ENCODE measurements at regions not wholly inside any gene's neighbourhood (a gene's known extent, or its start where the extent isn't known, plus 50 kb on each side); places are given as distances from the start of the nearest gene placed in this dataset.
"Not testable (repeated sequence)": the region's sequence is repeated elsewhere in the genome, so short reads cannot be mapped to it uniquely, and the experiment has no call there.

DNA sequence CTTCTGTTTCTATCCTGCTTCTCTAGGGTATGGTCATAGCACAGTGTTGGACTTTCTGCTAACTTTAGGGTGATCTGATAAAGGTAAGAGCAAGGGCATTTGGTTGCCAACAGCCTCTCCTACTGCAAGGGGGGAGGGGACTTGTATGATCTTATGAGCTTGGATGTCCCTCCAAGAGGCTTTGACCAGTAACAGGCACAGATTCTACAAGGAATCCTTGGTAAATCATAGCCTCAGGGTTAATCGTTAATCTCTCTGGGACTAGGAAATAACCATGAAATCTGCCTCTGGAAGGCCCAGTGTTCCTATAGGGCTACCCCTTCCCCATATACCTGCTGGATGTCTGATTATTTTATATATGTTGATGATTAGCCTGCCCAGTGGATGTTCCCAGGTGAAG, 134.8 kb upstream of the TNFSF4 start:
- DNase-seq (ENCODE audit: low spot score) (no peak), FAIRE-seq (no peak)

DNA sequence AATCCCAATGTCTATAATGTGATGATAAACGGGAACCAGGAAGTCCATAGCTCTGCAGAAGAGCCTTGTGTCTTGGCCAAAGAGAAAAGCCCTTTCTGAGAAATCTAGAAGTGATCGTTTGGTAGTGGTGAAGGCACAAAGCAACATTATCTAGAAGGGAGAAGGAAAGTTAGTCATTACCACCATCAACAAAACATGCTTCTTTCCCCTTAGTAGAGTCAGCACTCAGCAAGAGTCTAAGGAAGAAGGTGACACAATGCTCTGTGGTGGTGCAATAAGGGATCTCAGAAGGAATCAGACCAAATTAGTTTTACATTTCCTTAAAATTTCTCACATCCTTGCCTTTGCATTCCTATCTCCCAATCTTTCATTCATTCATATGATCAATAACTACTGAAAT, 134.4 kb upstream of the PRDX6 start:
- DNase-seq (ENCODE audit: low spot score) (no peak), FAIRE-seq (no peak)

DNA sequence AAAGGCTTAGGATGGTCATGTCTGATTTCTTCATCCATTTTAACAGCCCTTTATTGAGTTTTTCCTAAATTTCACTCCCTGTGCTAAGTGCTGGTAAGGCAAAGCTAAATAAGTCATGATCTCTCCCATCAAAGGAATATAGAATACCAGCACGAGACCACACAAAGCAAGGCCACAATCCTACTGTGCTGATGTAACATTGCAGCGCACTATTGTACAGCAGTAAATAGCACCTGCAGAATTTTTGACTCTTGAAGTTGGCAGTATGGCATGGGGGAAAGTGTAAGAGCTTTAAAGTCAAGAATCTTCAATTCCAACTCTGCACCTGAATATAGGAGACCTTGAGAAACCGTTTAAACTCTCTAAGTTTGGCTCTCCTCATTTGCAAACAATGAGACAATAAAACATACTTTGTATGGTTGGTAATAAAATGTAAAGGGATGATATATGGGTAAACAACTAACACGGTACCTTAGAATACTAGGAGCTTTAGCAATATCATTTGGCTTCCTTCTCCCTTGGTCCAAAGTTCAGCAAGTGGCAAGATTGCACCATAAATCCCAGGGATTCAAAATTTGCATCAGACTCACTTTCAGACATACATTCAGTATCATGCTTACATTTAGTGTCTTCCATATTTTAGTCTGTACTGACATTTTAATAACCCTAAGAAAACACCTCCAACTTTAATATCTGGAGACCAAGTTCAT, 132.9 kb upstream of the PRDX6 start:
- DNase-seq (ENCODE audit: low spot score) (no peak), FAIRE-seq (no peak)

DNA sequence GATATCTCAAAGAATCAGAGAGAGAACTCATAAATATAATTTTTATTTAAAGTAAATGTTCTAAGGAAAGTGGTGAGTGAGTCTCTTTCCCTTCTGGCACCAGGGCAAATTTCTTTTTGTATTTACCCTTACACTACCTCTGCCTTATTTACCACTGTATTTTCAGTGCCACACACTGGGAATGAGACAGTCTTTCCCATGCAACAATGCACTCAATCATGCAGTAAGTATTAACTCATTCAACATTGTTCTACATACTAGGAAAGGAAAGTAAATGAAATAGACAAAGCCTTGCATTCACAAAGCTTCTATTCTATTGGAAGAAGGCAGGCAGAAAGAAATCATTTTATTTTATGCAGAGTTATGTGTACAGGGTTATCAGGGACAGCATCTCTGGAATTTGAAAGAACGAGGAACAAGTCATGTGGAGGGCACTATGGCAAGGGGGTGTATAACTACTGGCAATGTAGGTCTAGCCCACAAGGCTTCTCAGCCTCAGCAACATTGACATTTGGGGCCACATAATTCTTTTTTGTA, 129.8 kb upstream of the PRDX6 start:
- no peak for FAIRE-seq

DNA sequence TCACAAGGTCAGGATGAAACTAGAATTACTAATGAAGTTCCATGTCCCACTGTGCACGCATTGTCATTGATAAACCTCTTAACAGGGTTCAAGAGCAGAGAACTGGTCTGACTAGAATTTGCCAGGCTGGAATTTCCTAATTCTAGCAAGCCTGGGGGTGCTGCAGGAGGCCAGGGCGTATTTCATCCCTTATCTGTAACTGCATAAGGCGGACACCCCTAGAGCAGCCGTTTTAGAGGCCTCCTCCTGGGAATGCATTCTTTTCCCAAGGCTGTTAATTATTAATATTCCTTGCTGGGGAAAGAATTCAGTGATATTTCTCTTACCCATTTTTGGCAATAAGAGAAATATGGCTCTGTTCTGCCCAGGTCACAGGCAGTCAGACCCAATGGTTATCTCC, 124.5 kb upstream of the PRDX6 start:
- not testable (repeated sequence) for DNase-seq (ENCODE audit: low spot score); FAIRE-seq

More for the DNA sequence above, 129.8 kb upstream of the PRDX6 start:
- no peak for DNase-seq (ENCODE audit: low spot score)

DNA sequence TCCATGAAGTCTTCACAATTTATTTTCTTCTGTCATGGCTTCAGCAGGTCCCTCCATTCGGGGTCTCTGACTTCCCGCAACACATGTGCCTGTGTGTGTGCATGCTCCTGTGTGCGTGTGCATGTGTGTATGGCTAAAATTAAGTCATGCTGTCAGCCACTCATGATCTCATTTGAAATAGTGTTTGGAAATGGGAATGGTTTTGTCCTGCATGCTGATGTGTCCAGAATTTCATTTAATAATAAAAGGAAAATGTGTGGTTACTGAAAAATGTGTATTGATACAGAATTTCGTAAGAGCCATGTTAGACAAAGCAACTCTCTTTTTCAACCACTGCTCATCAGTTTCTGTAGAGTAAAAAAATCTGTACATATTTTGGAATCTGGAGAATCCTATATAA, 123.8 kb upstream of the PRDX6 start:
- DNase-seq (ENCODE audit: low spot score) (no peak), FAIRE-seq (no peak)

DNA sequence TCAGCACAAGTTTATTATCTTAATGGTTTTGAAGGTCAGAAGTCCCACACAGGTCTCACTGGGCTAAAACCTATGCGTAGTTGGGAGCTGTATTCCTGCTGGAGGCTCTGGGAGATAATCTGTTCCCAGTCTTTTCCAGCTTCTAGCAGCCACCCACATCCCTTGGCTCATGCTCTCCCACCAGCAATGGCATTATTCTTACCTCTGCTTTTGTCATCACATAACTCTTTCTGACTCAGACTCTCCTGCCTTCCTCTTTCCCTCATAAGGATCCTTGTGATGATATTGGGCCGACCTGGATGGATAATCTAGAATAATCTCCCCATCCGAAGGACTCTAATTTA, 122.2 kb upstream of the PRDX6 start:
- no peak for FAIRE-seq
- no peak for DNase-seq (ENCODE audit: low spot score)

DNA sequence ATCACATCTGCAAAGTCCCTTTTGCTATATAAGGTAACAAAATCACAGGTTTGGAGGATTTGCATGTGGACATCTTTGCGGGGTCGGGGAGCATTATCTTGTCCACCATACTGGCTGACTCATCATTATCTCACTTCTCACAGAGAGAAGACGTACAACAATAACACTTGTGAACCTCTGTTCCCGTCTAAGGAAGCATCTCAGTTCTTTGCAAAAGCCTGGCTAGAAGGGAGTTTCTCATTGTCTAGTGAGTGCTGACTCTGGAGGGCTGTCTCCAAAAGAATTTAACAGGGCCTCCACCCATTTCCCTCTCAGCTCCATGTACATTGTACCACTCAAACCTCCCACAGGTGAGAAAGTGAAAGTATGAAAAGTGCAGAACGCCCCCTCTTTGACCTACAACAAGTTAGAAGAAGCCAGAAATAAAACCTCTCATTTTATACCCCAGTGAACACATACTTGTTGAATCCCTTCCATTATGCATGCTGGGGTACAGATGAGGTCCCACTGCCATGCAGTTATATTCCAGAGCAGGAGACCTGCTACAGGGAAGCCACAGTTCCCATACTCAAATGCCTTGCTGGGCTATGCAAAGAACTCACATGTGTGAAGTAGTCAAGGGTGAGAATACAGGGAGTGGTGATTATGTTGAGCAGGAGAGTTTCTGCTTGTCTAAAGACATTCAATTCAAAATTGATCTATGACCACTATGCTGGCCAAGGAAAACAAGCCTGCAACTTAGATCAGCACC, 121.7 kb upstream of the PRDX6 start:
- FAIRE-seq (no peak), DNase-seq (ENCODE audit: low spot score) (no peak)

DNA sequence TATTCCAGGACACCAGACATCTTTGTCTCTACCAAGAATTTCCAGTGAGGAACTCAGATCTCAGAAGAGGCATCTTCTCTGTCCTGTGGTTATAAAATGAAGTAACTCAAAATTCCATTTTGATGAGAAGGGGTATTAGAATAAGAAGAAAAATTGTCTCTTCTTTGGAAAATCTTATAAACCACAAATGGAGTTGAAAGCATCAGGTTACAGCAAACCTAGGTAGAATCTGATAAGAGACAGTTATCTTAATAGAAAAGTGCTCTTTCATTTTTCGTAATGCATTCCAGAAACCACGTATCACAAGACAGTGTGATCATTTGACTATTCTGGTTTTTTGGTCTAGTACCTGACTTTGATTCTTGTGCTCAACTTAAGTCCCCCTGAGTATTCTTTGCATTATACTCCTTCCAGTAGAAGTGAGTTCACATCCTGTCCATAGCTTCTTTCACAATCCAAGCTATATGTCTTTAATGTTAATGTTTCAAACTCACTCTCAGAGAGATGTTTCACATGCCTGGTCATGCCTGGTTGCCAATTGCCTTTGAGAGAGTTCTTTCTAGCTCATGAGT, 120.9 kb upstream of the PRDX6 start:
- DNase-seq (ENCODE audit: low spot score) (peak; percentile 5), FAIRE-seq (no peak)

DNA sequence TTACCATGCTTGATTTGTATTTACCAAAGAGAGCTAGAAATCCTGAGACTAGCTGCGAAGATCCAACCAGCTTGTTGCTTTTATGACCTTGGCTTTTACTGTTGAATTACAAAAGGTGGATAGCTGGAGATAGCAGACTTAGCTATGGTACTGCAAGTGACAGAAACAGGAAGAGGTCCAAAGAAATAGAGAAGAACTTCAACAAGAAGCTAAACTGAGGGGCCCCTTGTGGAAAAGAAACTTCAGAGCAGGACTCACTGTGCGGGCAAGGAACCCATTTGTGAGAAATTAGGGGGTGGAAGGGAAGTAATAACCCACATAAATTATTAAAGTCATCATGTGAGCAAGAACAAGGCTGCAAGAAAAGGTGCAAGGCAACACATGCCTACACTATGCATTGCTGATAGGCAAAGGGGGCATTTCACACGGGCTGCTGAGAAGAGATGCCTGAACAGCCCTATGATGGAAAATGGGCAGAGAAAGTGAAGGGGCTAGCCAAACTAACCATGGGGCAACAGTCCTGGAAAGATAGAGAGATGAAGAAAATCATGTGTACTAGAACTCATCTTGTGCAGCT, 116.6 kb upstream of the PRDX6 start:
- DNase-seq (ENCODE audit: low spot score), result no peak
- no peak for FAIRE-seq

DNA sequence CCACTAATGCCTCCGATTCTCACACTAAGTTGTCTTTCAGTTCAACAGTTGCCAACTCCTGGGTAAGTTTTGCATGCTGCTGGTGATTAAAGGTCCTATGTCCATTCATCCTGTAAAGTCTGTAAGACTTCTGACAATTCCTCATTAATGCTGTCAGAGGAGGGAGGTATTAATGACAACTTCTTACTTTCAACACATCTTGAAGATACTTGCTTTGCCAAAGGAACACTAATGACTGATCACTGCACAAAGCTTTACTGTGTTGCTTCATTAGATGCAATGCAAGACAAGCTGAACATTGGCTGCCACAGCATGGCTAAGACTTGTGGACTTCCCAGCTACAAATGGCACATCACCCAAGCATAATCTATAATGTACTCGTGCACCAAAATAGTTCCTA, 114.6 kb upstream of the PRDX6 start:
- DNase-seq (ENCODE audit: low spot score) (no peak), FAIRE-seq (no peak)

DNA sequence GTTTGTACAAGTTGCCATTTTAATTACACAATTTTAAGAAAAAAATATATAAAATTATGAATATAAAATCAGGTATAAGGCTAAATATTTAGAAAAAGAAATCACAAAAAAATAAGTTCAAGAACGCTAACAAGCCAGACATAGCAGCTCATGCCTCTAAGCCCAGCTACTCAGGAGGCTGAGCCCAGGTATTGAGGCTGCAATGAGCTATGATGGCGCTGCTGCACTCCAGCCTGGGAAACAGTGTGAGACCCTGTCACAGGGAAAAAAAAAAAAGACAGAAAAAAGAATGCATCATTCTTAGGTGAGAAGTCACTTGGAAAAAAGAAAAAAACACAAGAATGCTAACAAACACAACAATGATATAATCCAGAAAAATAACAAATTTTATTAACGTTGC, 112.3 kb upstream of the PRDX6 start:
- no peak for FAIRE-seq
- no peak for DNase-seq (ENCODE audit: low spot score)

DNA sequence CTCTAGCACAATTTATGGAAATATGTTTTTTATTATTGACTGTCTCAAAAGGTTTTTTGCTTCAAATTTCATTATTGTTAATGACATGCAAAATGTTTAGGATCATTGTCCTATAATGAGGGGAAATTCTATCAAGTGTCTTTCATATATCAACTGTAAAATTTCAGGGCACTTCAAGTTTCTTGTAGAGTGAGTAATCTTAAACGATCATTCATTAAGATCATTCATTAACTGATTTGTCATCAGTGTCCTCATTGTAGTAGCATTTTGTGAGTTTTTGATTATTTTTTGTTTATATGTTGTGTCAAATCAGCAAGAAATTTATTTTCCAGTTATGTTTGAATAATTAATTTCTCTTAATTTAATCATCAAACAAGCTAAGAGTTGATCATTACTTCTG, 111.8 kb upstream of the PRDX6 start:
- FAIRE-seq (peak; percentile 77), DNase-seq (ENCODE audit: low spot score) (no peak)

DNA sequence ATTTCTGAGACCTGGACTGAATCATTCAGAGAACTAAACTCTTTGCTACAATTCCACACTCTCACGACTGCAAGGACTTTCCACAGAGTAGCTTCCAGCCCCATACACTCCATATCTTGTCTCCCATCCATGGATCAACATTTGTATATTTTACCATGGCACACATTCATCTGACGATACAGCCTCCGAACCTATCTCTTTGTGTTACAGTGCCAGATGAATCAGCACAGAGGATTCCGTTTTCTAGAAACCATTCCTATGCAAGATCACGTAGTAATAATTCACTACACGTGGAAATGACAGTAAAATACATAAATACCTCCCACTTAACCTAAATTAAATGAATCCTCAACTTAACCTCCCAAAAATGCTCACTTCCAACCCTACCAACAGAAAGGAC, 110.0 kb upstream of the PRDX6 start:
- DNase-seq (ENCODE audit: low spot score) (no peak), FAIRE-seq (no peak)

DNA sequence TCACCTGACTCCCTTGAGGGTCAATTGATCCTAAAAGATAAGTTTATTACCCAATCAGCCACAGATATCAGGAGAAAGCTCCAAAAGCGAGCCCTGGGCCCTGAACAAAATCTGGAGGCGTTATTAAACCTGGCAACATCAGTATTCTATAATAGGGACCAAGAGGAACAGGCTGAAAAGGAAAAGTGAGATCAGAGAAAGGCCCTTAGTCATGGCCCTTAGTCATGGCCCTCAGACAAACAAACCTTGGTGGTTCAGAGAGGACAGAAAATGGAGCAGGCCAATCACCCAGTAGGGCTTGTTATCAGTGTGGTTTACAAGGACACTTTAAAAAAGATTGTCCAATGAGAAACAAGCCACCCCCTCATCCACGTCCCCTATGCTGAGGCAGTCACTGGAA, 106.5 kb upstream of the PRDX6 start:
- DNase-seq (ENCODE audit: low spot score), result not testable (repeated sequence)

DNA sequence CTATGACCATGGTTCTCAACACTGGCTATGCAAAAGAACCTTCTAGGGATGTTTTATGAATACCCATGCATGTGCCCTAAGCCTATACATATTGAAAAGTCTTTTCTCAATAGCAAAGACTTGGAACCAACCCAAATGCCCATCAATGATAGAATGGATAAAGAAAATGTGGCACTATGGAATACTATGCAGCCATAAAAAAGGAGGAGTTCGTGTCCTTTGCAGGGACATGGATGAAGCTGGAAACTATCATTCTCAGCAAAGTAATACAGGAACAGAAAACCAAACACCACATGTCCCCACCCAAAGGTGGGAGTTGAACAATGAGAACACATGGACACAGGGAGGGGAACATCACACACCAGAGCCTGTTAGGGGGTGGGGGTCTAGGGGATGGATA, 101.1 kb upstream of the PRDX6 start:
- not testable (repeated sequence) for DNase-seq (ENCODE audit: low spot score); FAIRE-seq

More for the DNA sequence above, 106.5 kb upstream of the PRDX6 start:
- not testable (repeated sequence) for FAIRE-seq

DNA sequence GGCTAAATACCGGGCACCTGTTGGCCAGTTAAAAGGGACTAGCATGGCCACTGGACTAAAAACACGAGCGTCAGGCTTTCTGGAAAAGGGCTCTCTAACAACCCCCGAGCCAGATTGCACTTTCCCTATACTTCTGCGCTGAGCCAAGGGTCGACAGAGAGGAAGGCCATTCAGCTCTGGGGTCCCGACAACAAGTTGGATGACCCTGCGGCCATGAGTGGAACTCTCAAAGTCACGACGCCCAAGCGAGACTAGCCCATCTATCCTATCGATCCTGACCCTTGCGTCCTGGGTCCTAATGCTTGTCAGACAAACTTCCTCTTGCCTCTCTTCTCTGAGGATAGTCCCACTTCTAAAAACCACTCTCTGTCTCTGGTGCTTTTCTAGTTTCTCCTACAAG, 99.9 kb upstream of the PRDX6 start:
- FAIRE-seq (no peak), DNase-seq (ENCODE audit: low spot score) (no peak)

DNA sequence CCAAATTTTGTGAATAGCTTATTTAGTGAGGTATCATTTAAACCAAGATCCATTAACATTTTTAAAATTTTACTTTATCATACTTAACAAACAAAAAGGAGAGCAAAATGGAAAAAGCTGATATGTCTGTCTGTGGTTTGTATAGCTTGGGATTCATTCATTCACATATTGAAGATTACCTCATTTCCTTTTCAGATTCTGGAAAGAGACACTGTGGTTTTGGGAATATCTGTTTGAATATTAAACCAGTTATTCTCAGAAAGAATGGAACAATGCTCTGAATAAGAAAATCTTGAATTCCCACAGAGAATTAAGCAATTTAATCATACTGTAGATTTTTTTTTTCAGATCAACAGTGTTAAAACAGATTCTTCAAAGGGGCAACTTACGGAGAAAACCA, 93.8 kb upstream of the PRDX6 start:
- peak; percentile 33 for DNase-seq (ENCODE audit: low spot score)
- peak; percentile 82 for FAIRE-seq

DNA sequence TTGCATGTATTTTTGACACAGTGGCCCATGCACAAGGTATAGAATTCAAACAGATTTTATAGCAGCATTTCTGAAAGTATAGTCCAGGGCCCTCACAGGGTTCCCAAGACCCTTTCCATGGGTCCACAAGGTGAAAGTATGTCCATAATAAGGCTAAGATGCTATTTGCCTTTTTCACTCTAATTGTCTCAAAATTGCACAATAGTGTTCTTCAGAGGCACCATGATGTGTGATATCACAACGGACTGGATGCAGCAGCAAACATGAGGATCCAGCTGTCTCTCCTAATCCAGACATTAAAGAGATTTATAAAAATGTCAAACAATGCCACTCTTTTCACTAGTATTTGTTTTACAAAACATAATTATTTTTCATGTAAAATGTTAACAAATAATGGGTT, 88.8 kb upstream of the PRDX6 start:
- DNase-seq (ENCODE audit: low spot score), result no peak
- FAIRE-seq, result no peak

DNA sequence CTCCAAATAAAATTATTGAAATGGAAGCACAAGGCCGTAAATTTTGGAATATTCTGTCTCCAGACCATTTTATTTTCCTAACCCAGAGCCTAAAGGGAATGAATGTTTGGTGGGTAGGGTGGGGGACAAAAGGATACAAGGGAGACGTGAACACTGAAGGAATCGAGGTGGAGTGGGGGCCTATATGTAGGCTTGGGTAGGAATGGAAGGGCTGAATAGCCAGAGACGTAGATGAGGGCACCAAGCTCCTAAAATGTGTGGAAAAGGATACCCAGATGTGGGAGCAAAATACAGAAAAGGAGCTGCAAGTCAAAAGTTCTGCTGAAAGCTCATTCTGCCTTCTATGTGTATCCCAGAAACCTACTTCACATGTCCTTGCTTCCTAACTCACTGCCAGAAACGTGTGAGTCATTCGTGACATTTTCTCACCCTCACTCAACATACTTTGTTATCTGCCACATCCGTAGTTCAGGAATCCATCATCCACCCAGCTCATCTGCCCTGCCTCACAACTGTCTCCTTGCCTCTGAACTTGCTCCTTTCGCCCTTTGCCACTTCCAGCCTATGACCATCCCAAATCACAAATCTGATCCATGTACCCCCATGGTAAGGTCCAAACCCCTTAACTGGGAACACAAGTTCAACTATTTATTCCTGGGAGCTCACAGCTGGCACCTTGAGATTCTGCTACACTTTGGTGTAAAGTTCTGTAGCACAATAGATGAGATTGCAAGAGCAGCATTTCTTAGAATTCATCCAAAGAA, 84.1 kb upstream of the PRDX6 start:
- DNase-seq (ENCODE audit: low spot score) (peak; percentile 73), FAIRE-seq (peak; percentile 57)

DNA sequence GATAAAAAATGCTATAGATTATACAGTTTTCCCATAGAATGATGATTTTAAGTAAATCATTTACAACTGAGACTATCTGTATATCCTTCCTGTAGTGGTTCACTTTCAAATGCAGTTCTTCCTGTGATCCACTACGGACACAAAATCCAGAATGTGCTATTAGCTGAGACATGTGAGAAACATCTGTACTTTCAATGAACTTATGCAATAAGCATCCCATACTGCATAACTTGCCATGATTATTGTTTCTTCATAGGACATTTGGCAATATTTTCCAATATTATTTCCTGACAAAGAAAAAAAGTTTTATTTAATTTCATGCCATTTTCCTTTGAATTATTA, 83.5 kb upstream of the PRDX6 start:
- no peak for DNase-seq (ENCODE audit: low spot score)
- no peak for FAIRE-seq

Data from RCC 7860 (cell line).